Mucosa of descending colon (tissue), 3 donors: ENCODE measurements at regions not wholly inside any gene's neighbourhood (a gene's known extent, or its start where the extent isn't known, plus 50 kb on each side); places are given as distances from the start of the nearest gene placed in this dataset.
A peak's percentile ranks its signal among the peaks of the same experiment; 100 is the strongest.

ENCODE experiments used
- ATAC-seq: fragments of 200-7000 bp; cut with Tn5 transposase; one replicate; pipeline ENCODE4 v1.9.1; 2020; ENCODE audit warnings: mild to moderate bottlenecking, moderate library complexity
- DNase-seq, 3 donors: peaks; one replicate each; pipeline ENCODE4 v3.0.0-alpha.2; 2020
- H3K36me3 ChIP-seq: fragments of 200-600 bp; one replicate; pipeline ENCODE4 v1.8.0; 2021; ENCODE audit warnings: low read depth, mild to moderate bottlenecking
- H3K4me1 ChIP-seq: fragments of 200-600 bp; one replicate; pipeline ENCODE4 v1.8.0; 2021; ENCODE audit warnings: low read depth, mild to moderate bottlenecking
- H3K4me3 ChIP-seq: fragments of 200-600 bp; one replicate; pipeline ENCODE4 v1.8.0; 2021; ENCODE audit warnings: mild to moderate bottlenecking
- H3K9me3 ChIP-seq: fragments of 200-600 bp; one replicate; pipeline ENCODE4 v1.8.0; 2021; ENCODE audit warnings: mild to moderate bottlenecking
- intact Hi-C, 2 donors: fragments of 100-400 bp; cut with DNase I in 1 of 2; cut with micrococcal nuclease in 1 of 2; formaldehyde crosslinking; loops; one replicate each; pipeline versions ENCODE4 v1.11.0 to v1.11.1; 2022; cut with DNase I, micrococcal nuclease
- TF ChIP-seq, protein P1 (sequence below): fragments of 200-600 bp; IDR thresholded peaks from one replicate; pipeline ENCODE4 v1.8.0; 2022; ENCODE audit warnings: antibody characterized with exemption, mild to moderate bottlenecking
- donor health status: DM: no; HTN: no; CAD: no; lungs with moderate emphysema.
- donor health status: DM: no; HTN: no; CAD: no.
- donor health status: DM: no; HTN: yes; CAD: no.

DNA sequence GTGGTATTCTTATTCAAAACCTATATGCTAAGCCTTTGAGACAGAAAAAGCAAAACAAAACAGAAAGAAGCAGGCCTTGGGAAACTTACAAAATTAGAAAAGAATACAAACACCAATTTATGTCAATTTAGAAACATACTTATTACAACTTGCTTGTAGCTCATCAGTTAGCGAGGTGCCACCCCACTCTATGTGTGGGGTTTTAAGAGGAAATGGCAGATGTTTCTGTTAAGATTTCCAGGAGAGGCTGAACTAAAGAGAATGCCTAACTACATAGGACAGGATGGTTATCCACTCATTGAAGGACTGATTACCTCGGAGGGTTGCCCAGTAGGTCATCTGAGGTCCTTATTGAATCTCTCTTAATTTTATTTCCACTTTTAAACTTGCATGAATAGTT lies 302.0 kb downstream of the ETS1 start:
- intact Hi-C loops, result loop anchor here in 1 of 2 donors (10.0 kb wide), 1 partner anchor 111 kb away; no protein-coding TSS in a partner anchor

DNA sequence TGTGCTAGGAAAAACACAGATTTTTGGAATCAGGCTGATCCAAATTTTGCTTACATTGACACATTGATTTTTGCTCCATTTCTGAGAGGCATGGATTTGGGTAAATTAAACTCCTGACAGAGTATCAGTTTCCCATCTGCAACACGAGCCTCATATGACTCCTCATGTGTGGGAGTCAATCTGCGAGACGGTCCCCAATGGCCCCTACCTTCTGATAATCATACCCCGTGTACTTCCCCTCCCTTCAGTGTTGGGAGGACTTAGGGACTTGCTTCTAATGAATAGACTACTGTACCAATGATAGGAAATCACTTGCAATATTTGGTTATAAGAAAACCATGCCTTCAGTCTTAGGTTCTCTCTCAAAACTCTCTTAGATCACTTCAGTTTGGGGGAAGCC lies 302.7 kb downstream of the ETS1 start:
- intact Hi-C loops, result loop anchor here in 1 of 2 donors (10.0 kb wide), 1 partner anchor 110 kb away; no protein-coding TSS in a partner anchor

More for the DNA sequence above, 302.0 kb downstream of the ETS1 start:
- no peak for ATAC-seq
- Histone ChIP-seq H3K36me3 (no peaks in the 10 kb centered on the region), H3K4me1 (peaks cover 3% of the 10 kb centered on the region), H3K4me3 (no peak overlapping the region), H3K9me3 (no peaks in the 10 kb centered on the region)
- TF ChIP-seq, protein P1, sequence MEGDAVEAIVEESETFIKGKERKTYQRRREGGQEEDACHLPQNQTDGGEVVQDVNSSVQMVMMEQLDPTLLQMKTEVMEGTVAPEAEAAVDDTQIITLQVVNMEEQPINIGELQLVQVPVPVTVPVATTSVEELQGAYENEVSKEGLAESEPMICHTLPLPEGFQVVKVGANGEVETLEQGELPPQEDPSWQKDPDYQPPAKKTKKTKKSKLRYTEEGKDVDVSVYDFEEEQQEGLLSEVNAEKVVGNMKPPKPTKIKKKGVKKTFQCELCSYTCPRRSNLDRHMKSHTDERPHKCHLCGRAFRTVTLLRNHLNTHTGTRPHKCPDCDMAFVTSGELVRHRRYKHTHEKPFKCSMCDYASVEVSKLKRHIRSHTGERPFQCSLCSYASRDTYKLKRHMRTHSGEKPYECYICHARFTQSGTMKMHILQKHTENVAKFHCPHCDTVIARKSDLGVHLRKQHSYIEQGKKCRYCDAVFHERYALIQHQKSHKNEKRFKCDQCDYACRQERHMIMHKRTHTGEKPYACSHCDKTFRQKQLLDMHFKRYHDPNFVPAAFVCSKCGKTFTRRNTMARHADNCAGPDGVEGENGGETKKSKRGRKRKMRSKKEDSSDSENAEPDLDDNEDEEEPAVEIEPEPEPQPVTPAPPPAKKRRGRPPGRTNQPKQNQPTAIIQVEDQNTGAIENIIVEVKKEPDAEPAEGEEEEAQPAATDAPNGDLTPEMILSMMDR, result no peak
- DNase-seq, result no peak

DNA sequence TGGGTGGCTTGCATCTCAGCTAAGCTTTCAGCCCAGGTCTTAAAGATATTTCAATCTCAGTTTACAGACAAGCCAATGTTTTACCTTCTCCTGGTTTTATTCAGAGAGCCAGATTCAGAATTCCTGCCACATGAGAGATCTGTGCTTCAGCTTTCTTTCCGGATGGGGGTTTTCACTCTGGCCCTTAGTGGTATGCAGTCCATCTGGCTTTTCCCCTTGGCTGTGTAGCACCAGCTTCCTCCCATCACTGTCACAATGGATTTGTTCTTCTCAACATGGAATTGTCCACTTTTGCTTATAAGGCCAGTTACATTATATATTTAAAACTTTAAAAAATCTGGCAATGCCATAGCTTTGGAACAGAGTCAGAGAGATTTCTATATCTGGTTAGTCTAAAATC lies 303.9 kb downstream of the ETS1 start:
- DNase-seq, result no peak

More for the DNA sequence above, 302.7 kb downstream of the ETS1 start:
- Histone ChIP-seq H3K9me3 (no peaks in the 10 kb centered on the region), H3K4me1 (no peaks in the 10 kb centered on the region), H3K36me3 (no peaks in the 10 kb centered on the region), H3K4me3 (no peak overlapping the region)
- ATAC-seq (no peak), DNase-seq (no peak)
- TF ChIP-seq, protein P1, result no peak

DNA sequence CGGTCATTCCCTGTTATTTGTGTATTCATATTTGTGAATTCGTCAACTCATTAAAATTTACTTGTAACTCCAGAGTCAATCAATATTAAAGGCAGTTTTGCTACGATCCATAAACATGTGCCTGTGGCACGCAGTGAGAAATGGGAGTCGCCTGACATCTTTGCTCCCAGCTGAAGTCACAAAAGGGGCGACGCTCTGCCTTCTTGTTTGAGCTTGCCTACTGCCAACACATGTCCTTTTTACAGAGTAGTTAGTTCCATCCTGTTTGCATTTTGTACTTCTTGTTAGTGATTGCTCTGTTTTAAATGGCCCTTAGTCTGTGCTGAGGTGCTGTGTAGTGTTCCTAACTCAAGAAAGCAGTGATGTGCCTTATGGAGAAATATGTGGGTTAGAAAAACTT lies 305.3 kb downstream of the ETS1 start:
- H3K4me3 ChIP-seq, result no peak overlapping the region
- H3K36me3 ChIP-seq, result no peaks in the 10 kb centered on the region
- TF ChIP-seq, protein P1, result no peak
- ATAC-seq (no peak), DNase-seq (no peak)
- no peaks in the 10 kb centered on the region for H3K4me1 ChIP-seq
- H3K9me3 ChIP-seq, result no peaks in the 10 kb centered on the region
- intact Hi-C loops, result loop anchor here in 1 of 2 donors (10.0 kb wide), 1 partner anchor 107 kb away; no protein-coding TSS in a partner anchor

More for the DNA sequence above, 303.9 kb downstream of the ETS1 start:
- Histone ChIP-seq H3K36me3 (no peaks in the 10 kb centered on the region), H3K4me1 (no peaks in the 10 kb centered on the region), H3K9me3 (no peaks in the 10 kb centered on the region), H3K4me3 (no peak overlapping the region)
- no peak for ATAC-seq
- TF ChIP-seq, protein P1, result no peak
- intact Hi-C loops, result loop anchor here in 1 of 2 donors (10.0 kb wide), 1 partner anchor 109 kb away; no protein-coding TSS in a partner anchor

DNA sequence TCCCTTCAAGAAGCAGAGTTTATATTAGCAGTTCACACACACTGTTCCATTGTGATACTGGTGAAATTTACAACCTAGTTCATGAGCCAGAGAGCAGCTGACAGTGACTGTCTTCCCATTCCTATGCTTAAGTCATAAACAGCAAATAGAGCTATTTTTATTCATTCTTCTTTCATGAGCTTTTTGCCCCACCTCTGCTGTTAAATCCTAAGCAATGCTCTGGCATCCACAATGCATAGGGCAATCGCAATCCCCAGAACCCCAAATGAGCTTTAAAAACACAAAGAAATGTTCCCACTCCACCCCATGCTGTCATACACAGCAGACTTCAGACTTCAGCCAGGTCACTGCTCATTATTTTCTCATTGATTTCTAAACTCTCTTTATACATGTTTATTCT lies 307.5 kb downstream of the ETS1 start:
- Histone ChIP-seq H3K9me3 (no peaks in the 10 kb centered on the region), H3K36me3 (no peaks in the 10 kb centered on the region), H3K4me3 (no peak overlapping the region), H3K4me1 (no peaks in the 10 kb centered on the region)
- no peak for DNase-seq
- intact Hi-C loops, result loop anchor here in 1 of 2 donors (10.0 kb wide), 1 partner anchor 105 kb away; no protein-coding TSS in a partner anchor
- TF ChIP-seq, protein P1, result no peak
- ATAC-seq, result peak; percentile 57

DNA sequence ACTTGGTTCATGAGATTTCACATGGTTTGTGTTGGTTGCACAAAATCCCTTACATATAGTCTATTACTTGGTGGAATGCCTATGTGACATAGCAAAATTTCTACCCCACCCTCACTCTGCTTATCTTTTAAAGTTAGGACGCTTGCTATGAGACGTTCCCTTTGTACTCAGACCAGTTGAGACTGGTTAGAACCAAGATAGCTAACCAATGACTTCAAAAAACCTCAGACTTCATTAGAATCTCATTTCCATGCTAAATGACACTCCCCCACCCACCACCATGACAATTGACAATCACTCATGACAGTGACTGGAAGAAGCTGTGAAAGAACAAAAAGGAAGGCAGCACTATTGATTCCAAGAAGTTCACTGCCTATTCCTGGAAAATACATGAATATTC lies 313.6 kb downstream of the ETS1 start:
- no peak for DNase-seq
- TF ChIP-seq, protein P1, result no peak
- Histone ChIP-seq H3K4me1 (no peaks in the 10 kb centered on the region), H3K4me3 (no peak overlapping the region), H3K36me3 (no peaks in the 10 kb centered on the region), H3K9me3 (no peaks in the 10 kb centered on the region)
- no peak for ATAC-seq
- intact Hi-C loops, result no loop called here
